ENCODE measurements at regions not wholly inside any gene's neighbourhood (a gene's known extent, or its start where the extent isn't known, plus 50 kb on each side); places are given as distances from the start of the nearest gene placed in this dataset.

GRCh38 chr13:76175961-76176725 is 540.0 kb downstream of the LMO7 start:
- Histone ChIP-seq H3K36me3 (no peaks in the 10 kb centered on the region), H3K4me3 (no peak overlapping the region), H3K9me3 (no peaks in the 10 kb centered on the region), H3K4me1 (no peaks in the 10 kb centered on the region), H3K27ac (no peak overlapping the region), H3K27me3 (no peaks in the 10 kb centered on the region)
- intact Hi-C loops (cut with DNase I) = no loop called here
- TF ChIP-seq POLR2A (IDR thresholded peaks at IDR 0.05) (no peak), POLR2AphosphoS5 (IDR thresholded peaks at IDR 0.05; ENCODE audit: insufficient read depth in 1 of 2, low read depth in 1 of 2) (no peak)
- TF ChIP-seq, protein P1, sequence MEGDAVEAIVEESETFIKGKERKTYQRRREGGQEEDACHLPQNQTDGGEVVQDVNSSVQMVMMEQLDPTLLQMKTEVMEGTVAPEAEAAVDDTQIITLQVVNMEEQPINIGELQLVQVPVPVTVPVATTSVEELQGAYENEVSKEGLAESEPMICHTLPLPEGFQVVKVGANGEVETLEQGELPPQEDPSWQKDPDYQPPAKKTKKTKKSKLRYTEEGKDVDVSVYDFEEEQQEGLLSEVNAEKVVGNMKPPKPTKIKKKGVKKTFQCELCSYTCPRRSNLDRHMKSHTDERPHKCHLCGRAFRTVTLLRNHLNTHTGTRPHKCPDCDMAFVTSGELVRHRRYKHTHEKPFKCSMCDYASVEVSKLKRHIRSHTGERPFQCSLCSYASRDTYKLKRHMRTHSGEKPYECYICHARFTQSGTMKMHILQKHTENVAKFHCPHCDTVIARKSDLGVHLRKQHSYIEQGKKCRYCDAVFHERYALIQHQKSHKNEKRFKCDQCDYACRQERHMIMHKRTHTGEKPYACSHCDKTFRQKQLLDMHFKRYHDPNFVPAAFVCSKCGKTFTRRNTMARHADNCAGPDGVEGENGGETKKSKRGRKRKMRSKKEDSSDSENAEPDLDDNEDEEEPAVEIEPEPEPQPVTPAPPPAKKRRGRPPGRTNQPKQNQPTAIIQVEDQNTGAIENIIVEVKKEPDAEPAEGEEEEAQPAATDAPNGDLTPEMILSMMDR (IDR thresholded peaks at IDR 0.05) = no peak
- no peak for DNase-seq (ENCODE audit: extremely low spot score in 2 of 2)

DNA sequence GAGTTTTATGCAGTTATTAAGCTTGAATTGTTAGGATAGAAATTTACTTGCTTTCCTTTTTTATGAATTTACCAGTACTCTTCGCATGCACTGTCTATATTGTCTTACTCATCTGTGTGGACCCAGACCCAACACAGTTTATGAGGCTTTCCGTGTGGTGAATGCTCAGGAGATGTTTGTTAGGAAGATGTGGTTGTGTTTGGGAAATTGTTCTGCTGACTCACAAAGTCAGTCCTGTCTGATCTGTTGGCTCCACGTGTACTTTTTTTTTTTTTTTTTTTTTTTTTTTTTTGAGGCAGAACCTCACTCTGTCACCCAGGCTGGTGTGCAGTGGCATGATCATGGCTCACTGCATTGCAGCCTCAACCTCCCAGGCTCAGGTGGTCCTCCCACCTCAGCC is 532.5 kb downstream of the LMO7 start:
- DNase-seq (ENCODE audit: extremely low spot score in 2 of 2) = no peak
- no peak overlapping the region for H3K27ac ChIP-seq
- H3K4me1 ChIP-seq = no peaks in the 10 kb centered on the region
- no peak overlapping the region for H3K4me3 ChIP-seq
- no peaks in the 10 kb centered on the region for H3K36me3 ChIP-seq
- intact Hi-C loops (cut with DNase I) = no loop called here
- H3K27me3 ChIP-seq = no peaks in the 10 kb centered on the region
- no peaks in the 10 kb centered on the region for H3K9me3 ChIP-seq
- no peak for TF ChIP-seq POLR2AphosphoS5 (IDR thresholded peaks at IDR 0.05; ENCODE audit: insufficient read depth in 1 of 2, low read depth in 1 of 2)
- TF ChIP-seq POLR2A (IDR thresholded peaks at IDR 0.05) = no peak
- TF ChIP-seq, protein P1 (IDR thresholded peaks at IDR 0.05) = no peak

DNA sequence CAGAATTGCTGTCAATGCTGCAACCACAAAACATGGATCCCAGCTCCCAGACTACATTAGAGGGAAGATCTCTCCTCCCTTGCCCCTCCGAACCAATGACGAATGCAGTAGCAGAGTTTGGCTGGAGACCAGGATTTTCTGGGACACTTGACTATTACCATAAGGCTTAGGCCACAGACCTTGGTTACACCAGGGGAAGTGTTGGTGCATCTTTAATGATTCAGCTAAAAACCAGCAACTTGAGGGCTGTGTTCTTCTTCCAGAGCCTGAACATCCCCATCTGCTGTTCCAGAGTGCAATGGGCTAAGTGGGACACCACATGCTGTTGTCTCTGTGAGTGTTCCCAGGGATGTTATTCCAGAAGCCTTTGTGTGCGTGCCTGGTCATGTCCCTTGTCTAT is 528.2 kb downstream of the LMO7 start:
- H3K9me3 ChIP-seq = no peaks in the 10 kb centered on the region
- TF ChIP-seq POLR2AphosphoS5 (IDR thresholded peaks at IDR 0.05; ENCODE audit: insufficient read depth in 1 of 2, low read depth in 1 of 2) (no peak), POLR2A (IDR thresholded peaks at IDR 0.05) (no peak)
- TF ChIP-seq, protein P1 (IDR thresholded peaks at IDR 0.05) = no peak
- H3K4me1 ChIP-seq = no peaks in the 10 kb centered on the region
- no peak overlapping the region for H3K4me3 ChIP-seq
- H3K36me3 ChIP-seq = no peaks in the 10 kb centered on the region
- H3K27ac ChIP-seq = no peak overlapping the region
- DNase-seq (ENCODE audit: extremely low spot score in 2 of 2) = no peak
- H3K27me3 ChIP-seq = no peaks in the 10 kb centered on the region
- intact Hi-C loops (cut with DNase I) = no loop called here

DNA sequence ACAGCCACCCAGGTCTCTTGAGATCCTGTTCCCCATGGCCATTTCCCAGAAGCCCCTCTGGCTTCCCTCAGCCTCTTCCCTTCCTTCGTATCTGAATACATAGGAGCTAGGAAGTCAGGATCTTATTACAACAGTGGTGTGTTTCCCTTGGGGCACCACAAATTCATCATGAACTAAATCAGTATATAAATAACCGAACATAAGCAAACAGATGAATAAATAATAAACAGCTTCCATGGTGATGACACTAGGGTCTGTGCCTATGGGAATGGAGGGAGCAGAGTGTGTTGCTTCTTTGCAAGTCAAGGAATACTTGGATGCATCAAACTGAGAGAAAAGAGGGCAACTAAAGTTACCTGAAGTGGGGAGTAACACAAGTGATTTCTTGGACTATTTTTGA is 527.6 kb downstream of the LMO7 start:
- Histone ChIP-seq H3K36me3 (no peaks in the 10 kb centered on the region), H3K27ac (no peak overlapping the region), H3K9me3 (no peaks in the 10 kb centered on the region), H3K27me3 (no peaks in the 10 kb centered on the region), H3K4me3 (no peak overlapping the region), H3K4me1 (no peaks in the 10 kb centered on the region)
- DNase-seq (ENCODE audit: extremely low spot score in 2 of 2) = no peak
- no peak for TF ChIP-seq POLR2AphosphoS5 (IDR thresholded peaks at IDR 0.05; ENCODE audit: insufficient read depth in 1 of 2, low read depth in 1 of 2)
- TF ChIP-seq POLR2A (IDR thresholded peaks at IDR 0.05) = no peak
- TF ChIP-seq, protein P1 (IDR thresholded peaks at IDR 0.05) = no peak
- intact Hi-C loops (cut with DNase I) = no loop called here
